ENCODE measurements at regions not wholly inside any gene's neighbourhood (a gene's known extent, or its start where the extent isn't known, plus 50 kb on each side); places are given as distances from the start of the nearest gene placed in this dataset.

- no peak for DNase-seq (ENCODE audit: low spot score)
Measured at GRCh38 chr13:33372251-33372919, 86.8 kb upstream of the STARD13 start.

GRCh38 chr13:33373624-33374023 lies 88.1 kb upstream of the STARD13 start:
- no peak for DNase-seq (ENCODE audit: low spot score)

GRCh38 chr13:33375421-33375820 lies 89.9 kb upstream of the STARD13 start:
- DNase-seq (ENCODE audit: low spot score) = no peak

- DNase-seq (ENCODE audit: low spot score) = no peak
Measured at GRCh38 chr13:33376212-33376611, 90.7 kb upstream of the STARD13 start.

- DNase-seq (ENCODE audit: low spot score) = no peak
Measured at GRCh38 chr13:33377411-33377810, 91.9 kb upstream of the STARD13 start.

- no peak for DNase-seq (ENCODE audit: low spot score)
Measured at GRCh38 chr13:33377825-33378224, 92.3 kb upstream of the STARD13 start.

GRCh38 chr13:33379608-33380007 lies 94.1 kb upstream of the STARD13 start:
- DNase-seq (ENCODE audit: low spot score) = no peak

- DNase-seq (ENCODE audit: low spot score) = no peak
Measured at GRCh38 chr13:33380487-33381079, 95.0 kb upstream of the STARD13 start.

- no peak for DNase-seq (ENCODE audit: low spot score)
Measured at GRCh38 chr13:33381180-33381579, 95.6 kb upstream of the STARD13 start.

- DNase-seq (ENCODE audit: low spot score) = no peak
Measured at GRCh38 chr13:33381906-33382305, 96.4 kb upstream of the STARD13 start.

GRCh38 chr13:33383724-33384577 lies 98.4 kb upstream of the STARD13 start:
- DNase-seq (ENCODE audit: low spot score) = no peak

GRCh38 chr13:33388286-33388998 lies 102.9 kb upstream of the STARD13 start:
- no peak for DNase-seq (ENCODE audit: low spot score)

- no peak for DNase-seq (ENCODE audit: low spot score)
Measured at GRCh38 chr13:33392794-33393405, 107.3 kb upstream of the STARD13 start.

- no peak for DNase-seq (ENCODE audit: low spot score)
Measured at GRCh38 chr13:33394294-33394932, 108.9 kb upstream of the STARD13 start.

- DNase-seq (ENCODE audit: low spot score) = no peak
Measured at GRCh38 chr13:33401238-33401637, 115.7 kb upstream of the STARD13 start.

- no peak for DNase-seq (ENCODE audit: low spot score)
Measured at GRCh38 chr13:33402975-33403374, 117.4 kb upstream of the STARD13 start.

- no peak for DNase-seq (ENCODE audit: low spot score)
Measured at GRCh38 chr13:33403807-33404362, 118.3 kb upstream of the STARD13 start.

GRCh38 chr13:33405371-33405770 lies 119.8 kb upstream of the STARD13 start:
- DNase-seq (ENCODE audit: low spot score) = no peak

- no peak for DNase-seq (ENCODE audit: low spot score)
Measured at GRCh38 chr13:33409673-33410510, 124.3 kb upstream of the STARD13 start.

GRCh38 chr13:33410619-33411018 lies 125.1 kb upstream of the STARD13 start:
- no peak for DNase-seq (ENCODE audit: low spot score)
